K562 (cell line): ENCODE measurements at regions not wholly inside any gene's neighbourhood (a gene's known extent, or its start where the extent isn't known, plus 50 kb on each side); places are given as distances from the start of the nearest gene placed in this dataset.

Source experiments
- ATAC-seq: fragments of 200-7000 bp; cut with Tn5 transposase; 3 replicates; pipeline ENCODE4 v1.9.1; 2020; ENCODE audit warnings: moderate library complexity
- BruUV-seq: library from RNA; stranded (reverse); fragments of 400-500 nt; replicated peaks from 2 replicates; lab custom pipeline; 2021; lab: Mats Ljungman, UMichigan
- CTCF ChIA-PET: fragments of 300-600 bp; formaldehyde crosslinking; extraction: SDS; loops from one replicate; lab custom pipeline; 2021; ENCODE audit warnings: low intra/inter-chr PET ratio; lab: Yijun Ruan, JAX
- POLR2A ChIA-PET: fragments of 300-600, 350-650 bp; sonication (Branson Sonifier 250); formaldehyde crosslinking; extraction: SDS; loops from one replicate; lab custom pipeline; 2021; ENCODE audit warnings: antibody characterized with exemption, inconsistent platforms; lab: Yijun Ruan, JAX
- DNase-seq, 4 experiments: peaks; one replicate each; pipeline versions ENCODE4 v3.0.0 to v3.0.0-alpha.2; 2011 to 2018; ENCODE audit warnings: low spot score in 3 of 4, mixed read lengths in 3 of 4; ENCODE audit errors: extremely low read depth in 1 of 4
- FAIRE-seq: peaks from 2 replicates; lab custom pipeline; 2011; peaks lifted over from hg19 to GRCh38; lab: Jason Lieb, UNC
- H2AFZ ChIP-seq: 2 replicates; pipeline ENCODE4 v1.6.0; 2011; ENCODE audit warnings: low read depth, low read length, control low read depth, inconsistent platforms
- H3K27ac ChIP-seq: fragments of 200-600 bp; 3 replicates; pipeline ENCODE4 v1.8.0; 2011; ENCODE audit warnings: low read depth, mild to moderate bottlenecking, control low read depth, inconsistent platforms, low read length, moderate library complexity, mixed read lengths; ENCODE audit errors: extremely low read depth
- H3K27me3 ChIP-seq, 2 experiments: fragments of 300-600 bp in 1 of 2; 2 replicates in 1 of 2; 3 replicates in 1 of 2; pipeline versions ENCODE4 v1.6.0 to v1.8.0; 2011; ENCODE audit warnings: inconsistent platforms in 2 of 2, low read length in 2 of 2, mild to moderate bottlenecking in 1 of 2, mixed read lengths in 1 of 2, moderate library complexity in 1 of 2; ENCODE audit not compliant: control insufficient read depth in 2 of 2, insufficient read depth in 2 of 2
- H3K36me3 ChIP-seq: fragments of 300-600 bp; 3 replicates; pipeline ENCODE4 v1.8.0; 2011; ENCODE audit warnings: mild to moderate bottlenecking, low read length, inconsistent platforms; ENCODE audit not compliant: control insufficient read depth, insufficient read depth
- H3K4me1 ChIP-seq, 2 experiments: fragments of 200-600 bp in 1 of 2; replicated peaks in 1 of 2; 2 replicates in 1 of 2; 3 replicates in 1 of 2; pipeline versions ENCODE4 v1.5.1 to v1.8.0; 2011; ENCODE audit warnings: inconsistent platforms in 2 of 2, low read length in 2 of 2, mild to moderate bottlenecking in 1 of 2, mixed read lengths in 1 of 2, moderate library complexity in 1 of 2; ENCODE audit not compliant: control insufficient read depth in 2 of 2, insufficient read depth in 2 of 2
- H3K4me2 ChIP-seq: 2 replicates; pipeline ENCODE4 v1.6.1; 2011; ENCODE audit warnings: low read length, control low read depth, inconsistent platforms, mixed read lengths; ENCODE audit not compliant: insufficient read depth
- H3K4me3 ChIP-seq: fragments of 200-600 bp; sonication (generic), shearing (Covaris generic); 2 replicates; pipeline ENCODE4 v1.5.1; 2016; ENCODE audit warnings: control low read depth, inconsistent platforms
- H3K79me2 ChIP-seq: fragments of 200-600 bp; 3 replicates; pipeline ENCODE4 v1.8.0; 2011; ENCODE audit warnings: low read length, inconsistent platforms; ENCODE audit not compliant: control insufficient read depth, insufficient read depth
- H3K9ac ChIP-seq, 2 experiments: 2 replicates each; pipeline versions ENCODE4 v1.6.0 to v1.6.1; 2011; ENCODE audit warnings: low read depth in 2 of 2, low read length in 2 of 2, control low read depth in 1 of 2, inconsistent platforms in 1 of 2, mild to moderate bottlenecking in 1 of 2, mixed read lengths in 1 of 2; ENCODE audit not compliant: insufficient read depth in 1 of 2
- H3K9me1 ChIP-seq: one replicate; pipeline ENCODE4 v1.6.0; 2011; ENCODE audit warnings: inconsistent platforms, mild to moderate bottlenecking, low read length, moderate library complexity; ENCODE audit not compliant: control insufficient read depth, insufficient read depth
- H3K9me3 ChIP-seq: replicated peaks from 2 replicates; pipeline ENCODE4 v1.5.1; 2011; ENCODE audit warnings: low read depth, low read length, inconsistent platforms; ENCODE audit not compliant: control insufficient read depth, insufficient read depth
- H4K20me1 ChIP-seq: replicated peaks from 2 replicates; pipeline ENCODE4 v1.6.1; 2011; ENCODE audit warnings: low read length, inconsistent platforms, mixed read lengths; ENCODE audit not compliant: control insufficient read depth, insufficient read depth
- AFF4 ChIP-seq: sonication (generic); formaldehyde crosslinking; IDR thresholded peaks from 2 replicates; pipeline ENCODE4 v1.8.0; 2023; ENCODE audit warnings: mild to moderate bottlenecking, missing genetic modification reagents
- GABPA ChIP-seq: fragments of 200-800 bp; sonication (Bioruptor generic); conservative IDR thresholded peaks from 2 replicates; pipeline ENCODE4 v1.6.1; 2016; ENCODE audit warnings: low read depth, missing genetic modification characterization, missing compliant biosample characterization
- GABPB1 ChIP-seq: sonication (generic); formaldehyde crosslinking; IDR thresholded peaks from 2 replicates; pipeline ENCODE4 v1.8.0; 2022; ENCODE audit warnings: mild to moderate bottlenecking, missing genetic modification reagents
- GATAD2B ChIP-seq: fragments of 450-650 bp; IDR thresholded peaks from 2 replicates; pipeline ENCODE4 v1.6.1; 2017; ENCODE audit warnings: mild to moderate bottlenecking, borderline replicate concordance
- PKNOX1 ChIP-seq: fragments of 450-650 bp; IDR thresholded peaks from 2 replicates; pipeline ENCODE4 v1.6.1; 2016
- SMAD1 ChIP-seq: fragments of 150-350 bp; IDR thresholded peaks from 2 replicates; pipeline ENCODE4 v1.6.1; 2014; ENCODE audit warnings: low read length, low read depth; ENCODE audit not compliant: partially characterized antibody
- ZNF449 ChIP-seq: fragments of 250-450 bp; sonication (Bioruptor Pico); IDR thresholded peaks from 2 replicates; pipeline ENCODE4 v1.8.0; 2022; ENCODE audit warnings: moderate library complexity, mild to moderate bottlenecking, inconsistent platforms
- ZNF707 ChIP-seq: fragments of 250-450 bp; sonication (Bioruptor Pico); conservative IDR thresholded peaks from 2 replicates; pipeline ENCODE4 v1.8.0; 2022; ENCODE audit warnings: inconsistent platforms, mild to moderate bottlenecking, moderate library complexity
- ZNF766 ChIP-seq: fragments of 200-800 bp; sonication (Bioruptor generic); conservative IDR thresholded peaks from 2 replicates; pipeline ENCODE4 v1.6.1; 2016; ENCODE audit warnings: missing genetic modification characterization, missing compliant biosample characterization
- ZNF780A ChIP-seq: fragments of 250-450 bp; sonication (Bioruptor Pico); IDR thresholded peaks from 2 replicates; pipeline ENCODE4 v1.5.0; 2021; ENCODE audit warnings: mild to moderate bottlenecking
- WGBS: fragments of 100-300 bp; shearing (Covaris generic); methylation state at CpG from one replicate; pipeline ENCODE4 v1.1.6; 2016; ENCODE audit warnings: low coverage, mixed read lengths; ENCODE audit not compliant: insufficient coverage; ENCODE audit errors: missing lambda C conversion rate; 5-methylcytosine and 5-hydroxymethylcytosine counted together
- in situ Hi-C: fragments of 300-500 bp; cut with MboI; formaldehyde crosslinking; loops from 4 replicates; pipeline ENCODE4 v1.15.0; 2018; ENCODE audit warnings: inconsistent platforms, mixed read lengths
- intact Hi-C: fragments of 100-400 bp; cut with micrococcal nuclease; formaldehyde crosslinking; loops from 2 replicates; pipeline ENCODE4 v1.14.2; 2022
- TF ChIP-seq, protein P1 (sequence below): fragments of 450-650 bp; conservative IDR thresholded peaks from 2 replicates; pipeline ENCODE4 v1.6.1; 2016; ENCODE audit warnings: missing genetic modification characterization, low read depth, mild to moderate bottlenecking, missing compliant biosample characterization, moderate library complexity
- TF ChIP-seq, protein P2 (sequence below): sonication (generic); formaldehyde crosslinking; IDR thresholded peaks from 2 replicates; pipeline ENCODE4 v1.8.1; 2023; ENCODE audit warnings: mild to moderate bottlenecking, missing genetic modification reagents

DNA sequence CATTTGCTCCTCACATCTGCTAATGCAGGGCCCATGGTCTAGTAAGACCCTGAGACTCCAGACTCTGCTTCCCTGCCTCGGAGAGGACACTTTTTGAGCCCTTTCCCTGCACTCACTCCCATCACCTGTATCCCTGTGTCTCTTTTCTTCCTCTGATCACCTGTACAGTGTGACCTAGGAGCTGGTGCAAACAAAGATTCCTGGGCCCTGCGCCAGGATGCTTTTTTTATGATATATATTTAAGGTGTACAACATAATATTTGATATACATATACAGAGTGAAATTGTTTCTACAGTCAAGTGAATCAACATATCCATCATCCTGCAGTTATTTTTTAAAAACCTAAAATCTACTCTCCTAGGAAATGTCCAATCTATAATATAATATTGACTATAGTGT, 355.4 kb downstream of the MAFB start:
- H3K27me3 ChIP-seq = no peaks in the 10 kb centered on the region
- no TSS peak for BruUV-seq
- in situ Hi-C loops = no loop called here
- H3K9ac ChIP-seq = no peak overlapping the region
- no peaks in the 10 kb centered on the region for H3K9me3 ChIP-seq
- no peaks in the 10 kb centered on the region for H3K9me1 ChIP-seq
- no peaks in the 10 kb centered on the region for H4K20me1 ChIP-seq
- H3K4me2 ChIP-seq = no peak overlapping the region
- DNase-seq = no peak
- H3K27ac ChIP-seq = no peak overlapping the region
- 0% methylated on average over 2 of the region's 2 CpGs for WGBS
- H3K79me2 ChIP-seq = no peaks in the 10 kb centered on the region
- POLR2A ChIA-PET = no interaction called here
- H3K4me3 ChIP-seq = no peak overlapping the region
- CTCF ChIA-PET = no interaction called here
- FAIRE-seq = no peak
- intact Hi-C loops = no loop called here
- no peaks in the 10 kb centered on the region for H3K36me3 ChIP-seq
- no peak for ATAC-seq
- H2AFZ ChIP-seq = no peak overlapping the region
- H3K4me1 ChIP-seq = no peaks in the 10 kb centered on the region
- TF ChIP-seq AFF4 (CRISPR knock-in tag) = no peak
- TF ChIP-seq ZNF707 (CRISPR knock-in tag) = no peak
- TF ChIP-seq, protein P1, sequence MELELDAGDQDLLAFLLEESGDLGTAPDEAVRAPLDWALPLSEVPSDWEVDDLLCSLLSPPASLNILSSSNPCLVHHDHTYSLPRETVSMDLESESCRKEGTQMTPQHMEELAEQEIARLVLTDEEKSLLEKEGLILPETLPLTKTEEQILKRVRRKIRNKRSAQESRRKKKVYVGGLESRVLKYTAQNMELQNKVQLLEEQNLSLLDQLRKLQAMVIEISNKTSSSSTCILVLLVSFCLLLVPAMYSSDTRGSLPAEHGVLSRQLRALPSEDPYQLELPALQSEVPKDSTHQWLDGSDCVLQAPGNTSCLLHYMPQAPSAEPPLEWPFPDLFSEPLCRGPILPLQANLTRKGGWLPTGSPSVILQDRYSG = no peak
- TF ChIP-seq ZNF766 (CRISPR knock-in tag) = no peak
- TF ChIP-seq PKNOX1 = no peak
- TF ChIP-seq SMAD1 = no peak
- no peak for TF ChIP-seq ZNF449 (CRISPR knock-in tag)
- no peak for TF ChIP-seq GABPA (tag)
- TF ChIP-seq, protein P2, sequence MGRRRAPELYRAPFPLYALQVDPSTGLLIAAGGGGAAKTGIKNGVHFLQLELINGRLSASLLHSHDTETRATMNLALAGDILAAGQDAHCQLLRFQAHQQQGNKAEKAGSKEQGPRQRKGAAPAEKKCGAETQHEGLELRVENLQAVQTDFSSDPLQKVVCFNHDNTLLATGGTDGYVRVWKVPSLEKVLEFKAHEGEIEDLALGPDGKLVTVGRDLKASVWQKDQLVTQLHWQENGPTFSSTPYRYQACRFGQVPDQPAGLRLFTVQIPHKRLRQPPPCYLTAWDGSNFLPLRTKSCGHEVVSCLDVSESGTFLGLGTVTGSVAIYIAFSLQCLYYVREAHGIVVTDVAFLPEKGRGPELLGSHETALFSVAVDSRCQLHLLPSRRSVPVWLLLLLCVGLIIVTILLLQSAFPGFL (CRISPR knock-in tag) = no peak
- no peak for TF ChIP-seq GABPB1 (CRISPR knock-in tag)
- TF ChIP-seq ZNF780A (CRISPR knock-in tag) = no peak
- no peak for TF ChIP-seq GATAD2B
